ENCODE measurements at regions not wholly inside any gene's neighbourhood (a gene's known extent, or its start where the extent isn't known, plus 50 kb on each side); places are given as distances from the start of the nearest gene placed in this dataset.

- no peaks in the 10 kb centered on the region for H3K4me1 ChIP-seq
- H3K36me3 ChIP-seq, result no peaks in the 10 kb centered on the region
- no peak overlapping the region for H3K27ac ChIP-seq
- no peaks in the 10 kb centered on the region for H3K9me3 ChIP-seq
- H3K4me3 ChIP-seq, result no peak overlapping the region
- in situ Hi-C loops (cut with MboI; ENCODE audit: low pct_ligation_motif_present in 1 of 4, low pct_unique_long_range_greater_than_20kb in 1 of 4, low sequenced_read_pairs in 3 of 4), result no loop called here
- no peaks in the 10 kb centered on the region for H3K27me3 ChIP-seq
- DNase-seq, result no peak
- 70% methylated on average over 2 of the region's 2 CpGs; no CpG with 5 or more reads in 1 of the 2 donors for WGBS, 2 donors (ENCODE audit: low coverage in 1 of 2)
- intact Hi-C loops (cut with DNase I; ENCODE audit: low total_unique reads), result no loop called here
- TF ChIP-seq POLR2A (IDR thresholded peaks at IDR 0.05) (no peak), EP300 (IDR thresholded peaks at IDR 0.05; ENCODE audit: low read depth) (no peak), POLR2AphosphoS5 (IDR thresholded peaks at IDR 0.05) (no peak)
- TF ChIP-seq, protein P1, sequence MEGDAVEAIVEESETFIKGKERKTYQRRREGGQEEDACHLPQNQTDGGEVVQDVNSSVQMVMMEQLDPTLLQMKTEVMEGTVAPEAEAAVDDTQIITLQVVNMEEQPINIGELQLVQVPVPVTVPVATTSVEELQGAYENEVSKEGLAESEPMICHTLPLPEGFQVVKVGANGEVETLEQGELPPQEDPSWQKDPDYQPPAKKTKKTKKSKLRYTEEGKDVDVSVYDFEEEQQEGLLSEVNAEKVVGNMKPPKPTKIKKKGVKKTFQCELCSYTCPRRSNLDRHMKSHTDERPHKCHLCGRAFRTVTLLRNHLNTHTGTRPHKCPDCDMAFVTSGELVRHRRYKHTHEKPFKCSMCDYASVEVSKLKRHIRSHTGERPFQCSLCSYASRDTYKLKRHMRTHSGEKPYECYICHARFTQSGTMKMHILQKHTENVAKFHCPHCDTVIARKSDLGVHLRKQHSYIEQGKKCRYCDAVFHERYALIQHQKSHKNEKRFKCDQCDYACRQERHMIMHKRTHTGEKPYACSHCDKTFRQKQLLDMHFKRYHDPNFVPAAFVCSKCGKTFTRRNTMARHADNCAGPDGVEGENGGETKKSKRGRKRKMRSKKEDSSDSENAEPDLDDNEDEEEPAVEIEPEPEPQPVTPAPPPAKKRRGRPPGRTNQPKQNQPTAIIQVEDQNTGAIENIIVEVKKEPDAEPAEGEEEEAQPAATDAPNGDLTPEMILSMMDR (IDR thresholded peaks at IDR 0.05), result no peak
Observed at GRCh38 chrX:54659547-54659946, 129.5 kb downstream of the GNL3L start.

DNA sequence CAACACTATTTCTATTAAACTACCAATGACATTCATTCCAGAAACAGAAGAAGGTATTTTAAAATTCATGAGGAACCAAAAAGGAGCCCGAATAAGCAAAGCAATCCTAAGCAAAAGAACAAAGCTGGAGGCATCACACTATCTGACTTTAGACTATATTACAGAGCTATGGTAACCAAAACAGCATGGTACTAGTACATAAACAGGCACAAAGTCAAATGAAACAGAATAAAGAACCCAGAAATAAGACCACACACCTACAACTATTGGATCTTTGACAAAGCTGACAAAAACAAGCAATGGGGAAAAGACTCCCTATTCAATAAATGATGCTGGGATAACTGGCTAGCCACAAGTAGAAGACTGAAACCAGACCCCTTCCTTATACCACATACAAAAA lies 122.3 kb downstream of the ITIH6 start:
- H3K4me1 ChIP-seq, result no peaks in the 10 kb centered on the region
- no peak overlapping the region for H3K27ac ChIP-seq
- no peaks in the 10 kb centered on the region for H3K9me3 ChIP-seq
- 55 to 60% methylated on average over 1 of the region's 1 CpG for WGBS, 2 donors (ENCODE audit: low coverage in 1 of 2)
- H3K27me3 ChIP-seq, result no peaks in the 10 kb centered on the region
- H3K36me3 ChIP-seq, result no peaks in the 10 kb centered on the region
- in situ Hi-C loops (cut with MboI; ENCODE audit: low pct_ligation_motif_present in 1 of 4, low pct_unique_long_range_greater_than_20kb in 1 of 4, low sequenced_read_pairs in 3 of 4) (no loop called here), intact Hi-C loops (cut with DNase I; ENCODE audit: low total_unique reads) (no loop called here)
- DNase-seq, result no peak
- TF ChIP-seq, protein P1 (IDR thresholded peaks at IDR 0.05), result no peak
- TF ChIP-seq POLR2AphosphoS5 (IDR thresholded peaks at IDR 0.05) (no peak), EP300 (IDR thresholded peaks at IDR 0.05; ENCODE audit: low read depth) (no peak), POLR2A (IDR thresholded peaks at IDR 0.05) (no peak)
- H3K4me3 ChIP-seq, result no peak overlapping the region

- intact Hi-C loops (cut with DNase I; ENCODE audit: low total_unique reads) (no loop called here), in situ Hi-C loops (cut with MboI; ENCODE audit: low pct_ligation_motif_present in 1 of 4, low pct_unique_long_range_greater_than_20kb in 1 of 4, low sequenced_read_pairs in 3 of 4) (no loop called here)
- H3K27ac ChIP-seq, result no peak overlapping the region
- H3K27me3 ChIP-seq, result no peaks in the 10 kb centered on the region
- TF ChIP-seq EP300 (IDR thresholded peaks at IDR 0.05; ENCODE audit: low read depth), result no peak
- TF ChIP-seq, protein P1 (IDR thresholded peaks at IDR 0.05), result no peak
- no peak for TF ChIP-seq POLR2A (IDR thresholded peaks at IDR 0.05)
- TF ChIP-seq POLR2AphosphoS5 (IDR thresholded peaks at IDR 0.05), result no peak
- H3K36me3 ChIP-seq, result no peaks in the 10 kb centered on the region
- no peaks in the 10 kb centered on the region for H3K9me3 ChIP-seq
- WGBS, 2 donors (ENCODE audit: low coverage in 1 of 2), result 69% methylated on average over 2 of the region's 2 CpGs; no CpG with 5 or more reads in 1 of the 2 donors
- no peak overlapping the region for H3K4me3 ChIP-seq
- no peak for DNase-seq
- H3K4me1 ChIP-seq, result no peaks in the 10 kb centered on the region
Observed at GRCh38 chrX:54695231-54695630, 102.8 kb downstream of the ITIH6 start.

- no peaks in the 10 kb centered on the region for H3K36me3 ChIP-seq
- no peaks in the 10 kb centered on the region for H3K9me3 ChIP-seq
- no peak overlapping the region for H3K27ac ChIP-seq
- 53% methylated on average over 6 of the region's 6 CpGs; no CpG with 5 or more reads in 1 of the 2 donors for WGBS, 2 donors (ENCODE audit: low coverage in 1 of 2)
- no peaks in the 10 kb centered on the region for H3K4me1 ChIP-seq
- in situ Hi-C loops (cut with MboI; ENCODE audit: low pct_ligation_motif_present in 1 of 4, low pct_unique_long_range_greater_than_20kb in 1 of 4, low sequenced_read_pairs in 3 of 4) (no loop called here), intact Hi-C loops (cut with DNase I; ENCODE audit: low total_unique reads) (no loop called here)
- DNase-seq, result no peak
- H3K4me3 ChIP-seq, result no peak overlapping the region
- no peaks in the 10 kb centered on the region for H3K27me3 ChIP-seq
- TF ChIP-seq, protein P1 (IDR thresholded peaks at IDR 0.05), result no peak
- TF ChIP-seq POLR2AphosphoS5 (IDR thresholded peaks at IDR 0.05) (no peak), EP300 (IDR thresholded peaks at IDR 0.05; ENCODE audit: low read depth) (no peak), POLR2A (IDR thresholded peaks at IDR 0.05) (no peak)
Observed at GRCh38 chrX:54695816-54696487, 102.1 kb downstream of the ITIH6 start.

All from transverse colon (tissue), 4 donors.